ENCODE measurements at regions not wholly inside any gene's neighbourhood (a gene's known extent, or its start where the extent isn't known, plus 50 kb on each side); places are given as distances from the start of the nearest gene placed in this dataset.

- in situ Hi-C loops (cut with MboI) (no loop called here), intact Hi-C loops (cut with micrococcal nuclease; ENCODE audit: unreplicated experiment) (no loop called here)
- Histone ChIP-seq H3K9ac (ENCODE audit: control insufficient read depth, insufficient read depth, low read length) (no peak overlapping the region), H3K27ac (ENCODE audit: control insufficient read depth, insufficient read depth) (no peak overlapping the region), H3K79me2 (ENCODE audit: control insufficient read depth, insufficient read depth, low read length) (no peaks in the 10 kb centered on the region), H2AFZ (ENCODE audit: control insufficient read depth, low read depth, low read length) (no peak overlapping the region), H3K4me1 (ENCODE audit: control insufficient read depth, insufficient read depth, low read length) (0 out of 2 replicates have a peak, but pooled peaks cover 5% of the 10 kb centered on the region), H3K4me3 (no peak overlapping the region), H3K9me3 (replicated peaks; ENCODE audit: control insufficient read depth, insufficient read depth, low read length) (no peaks in the 10 kb centered on the region), H3K36me3 (ENCODE audit: control insufficient read depth in 2 of 2, insufficient read depth in 2 of 2, low read length in 1 of 2) (no peaks in the 10 kb centered on the region), H3K27me3 (replicated peaks in 1 of 2; ENCODE audit: control insufficient read depth in 2 of 2, insufficient read depth in 2 of 2, low read length in 1 of 2) (no peaks in the 10 kb centered on the region), H4K20me1 (ENCODE audit: control insufficient read depth, insufficient read depth) (no peaks in the 10 kb centered on the region), H3K4me2 (ENCODE audit: control insufficient read depth, insufficient read depth) (no peak overlapping the region)
- CTCF ChIA-PET, result no interaction called here
- ATAC-seq, result no peak
- RAD21 ChIA-PET (ENCODE audit: unreplicated experiment), result no interaction called here
- POLR2A ChIA-PET, result no interaction called here
- 52% methylated on average over 6 of the region's 6 CpGs for WGBS (ENCODE audit: insufficient coverage, insufficient replicate concordance, low lambda C conversion rate, missing lambda C conversion rate)
- TF ChIP-seq RCOR1 (conservative IDR thresholded peaks at IDR 0.05; ENCODE audit: low read depth, low read length) (no peak), E2F4 (IDR thresholded peaks at IDR 0.05; ENCODE audit: low read depth, low read length) (no peak), YY1 (IDR thresholded peaks at IDR 0.05; ENCODE audit: low read depth, low read length) (no peak), NBN (IDR thresholded peaks at IDR 0.05) (no peak), POLR2A (IDR thresholded peaks at IDR 0.05; ENCODE audit: low read depth, low read length) (no peak), ATF7 (IDR thresholded peaks at IDR 0.05; ENCODE audit: low read depth) (no peak), PRDM15 (CRISPR knock-in tag; IDR thresholded peaks at IDR 0.05) (no peak), NR2C2 (IDR thresholded peaks at IDR 0.05; ENCODE audit: borderline replicate concordance, control insufficient read depth, insufficient read length, low read depth) (no peak), KDM1A (IDR thresholded peaks at IDR 0.05; ENCODE audit: borderline replicate concordance) (no peak)
- TF ChIP-seq, protein P1, sequence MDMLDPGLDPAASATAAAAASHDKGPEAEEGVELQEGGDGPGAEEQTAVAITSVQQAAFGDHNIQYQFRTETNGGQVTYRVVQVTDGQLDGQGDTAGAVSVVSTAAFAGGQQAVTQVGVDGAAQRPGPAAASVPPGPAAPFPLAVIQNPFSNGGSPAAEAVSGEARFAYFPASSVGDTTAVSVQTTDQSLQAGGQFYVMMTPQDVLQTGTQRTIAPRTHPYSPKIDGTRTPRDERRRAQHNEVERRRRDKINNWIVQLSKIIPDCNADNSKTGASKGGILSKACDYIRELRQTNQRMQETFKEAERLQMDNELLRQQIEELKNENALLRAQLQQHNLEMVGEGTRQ (IDR thresholded peaks at IDR 0.05; ENCODE audit: borderline replicate concordance, low read depth, low read length), result no peak
- DNase-seq (ENCODE audit: low read depth, low spot score), result no peak
- SMC1A ChIA-PET (ENCODE audit: uncharacterized antibody, unreplicated experiment), result no interaction called here
- no peak for FAIRE-seq
- BruUV-seq (replicated peaks), result no TSS peak
These were observed 59.7 kb upstream of the CCDC6 start for GRCh38 chr10:59965899-59966650.

Measured in GM12878 (cell line).